ENCODE measurements at regions not wholly inside any gene's neighbourhood (a gene's known extent, or its start where the extent isn't known, plus 50 kb on each side); places are given as distances from the start of the nearest gene placed in this dataset.

DNA sequence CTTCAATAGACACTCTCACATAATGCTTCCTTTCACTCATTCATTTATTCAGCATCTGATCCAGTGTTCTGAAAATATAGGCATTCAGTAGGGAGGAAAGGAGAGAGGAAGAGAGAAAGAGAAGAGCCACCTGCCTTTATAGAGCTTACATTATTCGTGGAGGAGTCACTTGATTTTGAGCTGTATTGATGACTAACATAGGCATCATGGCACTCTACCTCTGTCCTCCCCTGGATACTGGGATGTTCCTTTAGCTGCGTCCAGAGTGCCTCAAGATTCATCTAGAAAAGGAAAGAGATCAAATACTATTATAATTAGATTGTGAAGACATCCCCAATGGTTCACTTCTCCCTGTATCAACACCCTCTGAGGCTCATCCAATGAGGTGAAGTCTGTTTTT, 345.1 kb downstream of the SPATA31D1 start:
- no peak overlapping the region for H3K4me3 ChIP-seq (ENCODE audit: insufficient read length, low read depth)
- H3K9me3 ChIP-seq (ENCODE audit: insufficient read depth, low read length), result 0 out of 2 replicates have a peak, but pooled peaks cover 6% of the 10 kb centered on the region
- no peak for TF ChIP-seq ZNF274 (IDR thresholded peaks at IDR 0.05; ENCODE audit: low read depth, low read length)
- TF ChIP-seq SUZ12 (IDR thresholded peaks at IDR 0.05; ENCODE audit: extremely low read depth, insufficient read depth, insufficient read length), result no peak
- TF ChIP-seq YY1 (IDR thresholded peaks at IDR 0.05; ENCODE audit: insufficient read depth, insufficient read length), result no peak
- no peak for DNase-seq (ENCODE audit: low read depth, low spot score)
- H3K9ac ChIP-seq (ENCODE audit: insufficient read length, low read depth), result no peak overlapping the region
- H3K27me3 ChIP-seq (ENCODE audit: insufficient read depth, insufficient read length), result no peaks in the 10 kb centered on the region
- no peaks in the 10 kb centered on the region for H3K4me1 ChIP-seq (ENCODE audit: insufficient read depth, insufficient read length)
- no peaks in the 10 kb centered on the region for H3K36me3 ChIP-seq (ENCODE audit: insufficient read depth, insufficient read length, low read length)

DNA sequence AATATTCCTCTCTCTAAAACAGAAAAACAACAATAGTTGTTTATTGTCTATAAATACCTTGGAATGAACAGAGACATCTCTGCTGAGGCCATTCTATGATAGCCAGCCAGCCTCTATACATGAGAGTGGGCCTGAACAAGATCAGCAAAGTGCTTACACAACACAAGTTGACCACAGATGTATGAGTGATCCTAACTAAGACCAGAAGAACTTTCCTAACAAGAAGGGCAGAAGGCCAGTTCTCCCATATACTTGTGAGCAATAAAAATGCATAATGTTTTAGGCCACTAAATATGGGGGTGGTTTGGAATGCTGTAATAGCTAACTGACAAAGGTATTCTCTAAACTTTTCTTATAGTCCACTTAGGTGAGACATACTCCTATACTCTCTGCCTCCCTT, 345.7 kb downstream of the SPATA31D1 start:
- H3K27me3 ChIP-seq (ENCODE audit: insufficient read depth, insufficient read length), result no peaks in the 10 kb centered on the region
- H3K36me3 ChIP-seq (ENCODE audit: insufficient read depth, insufficient read length, low read length), result no peaks in the 10 kb centered on the region
- no peak for DNase-seq (ENCODE audit: low read depth, low spot score)
- H3K9ac ChIP-seq (ENCODE audit: insufficient read length, low read depth), result no peak overlapping the region
- H3K4me1 ChIP-seq (ENCODE audit: insufficient read depth, insufficient read length), result no peaks in the 10 kb centered on the region
- TF ChIP-seq SUZ12 (IDR thresholded peaks at IDR 0.05; ENCODE audit: extremely low read depth, insufficient read depth, insufficient read length), result no peak
- no peak for TF ChIP-seq YY1 (IDR thresholded peaks at IDR 0.05; ENCODE audit: insufficient read depth, insufficient read length)
- TF ChIP-seq ZNF274 (IDR thresholded peaks at IDR 0.05; ENCODE audit: low read depth, low read length), result no peak
- H3K9me3 ChIP-seq (ENCODE audit: insufficient read depth, low read length), result 0 out of 2 replicates have a peak, but pooled peaks cover 6% of the 10 kb centered on the region
- H3K4me3 ChIP-seq (ENCODE audit: insufficient read length, low read depth), result no peak overlapping the region

DNA sequence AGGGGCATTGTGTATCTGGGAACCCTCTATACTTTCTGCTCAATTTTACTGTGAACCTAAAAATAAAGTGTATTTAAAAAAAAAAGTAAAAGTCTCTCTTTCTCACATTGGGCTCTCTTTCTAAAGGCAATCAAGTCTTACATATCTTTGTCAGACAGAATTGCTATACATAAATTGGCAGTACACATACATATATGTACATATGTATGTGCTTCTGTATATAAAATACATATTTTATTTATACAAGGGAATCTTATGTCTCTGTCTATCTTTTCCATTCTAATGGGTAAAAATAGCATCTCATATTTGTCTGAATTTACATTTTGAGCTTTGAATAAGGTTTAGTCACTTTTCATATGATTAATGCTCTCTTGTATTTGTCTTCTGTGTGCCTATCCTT, 348.8 kb downstream of the SPATA31D1 start:
- Histone ChIP-seq H3K9me3 (ENCODE audit: insufficient read depth, low read length) (0 out of 2 replicates have a peak, but pooled peaks cover 6% of the 10 kb centered on the region), H3K27me3 (ENCODE audit: insufficient read depth, insufficient read length) (no peaks in the 10 kb centered on the region), H3K9ac (ENCODE audit: insufficient read length, low read depth) (no peak overlapping the region), H3K4me1 (ENCODE audit: insufficient read depth, insufficient read length) (no peaks in the 10 kb centered on the region), H3K4me3 (ENCODE audit: insufficient read length, low read depth) (no peak overlapping the region), H3K36me3 (ENCODE audit: insufficient read depth, insufficient read length, low read length) (no peaks in the 10 kb centered on the region)
- DNase-seq (ENCODE audit: low read depth, low spot score), result no peak
- no peak for TF ChIP-seq SUZ12 (IDR thresholded peaks at IDR 0.05; ENCODE audit: extremely low read depth, insufficient read depth, insufficient read length)
- TF ChIP-seq YY1 (IDR thresholded peaks at IDR 0.05; ENCODE audit: insufficient read depth, insufficient read length), result no peak
- no peak for TF ChIP-seq ZNF274 (IDR thresholded peaks at IDR 0.05; ENCODE audit: low read depth, low read length)

DNA sequence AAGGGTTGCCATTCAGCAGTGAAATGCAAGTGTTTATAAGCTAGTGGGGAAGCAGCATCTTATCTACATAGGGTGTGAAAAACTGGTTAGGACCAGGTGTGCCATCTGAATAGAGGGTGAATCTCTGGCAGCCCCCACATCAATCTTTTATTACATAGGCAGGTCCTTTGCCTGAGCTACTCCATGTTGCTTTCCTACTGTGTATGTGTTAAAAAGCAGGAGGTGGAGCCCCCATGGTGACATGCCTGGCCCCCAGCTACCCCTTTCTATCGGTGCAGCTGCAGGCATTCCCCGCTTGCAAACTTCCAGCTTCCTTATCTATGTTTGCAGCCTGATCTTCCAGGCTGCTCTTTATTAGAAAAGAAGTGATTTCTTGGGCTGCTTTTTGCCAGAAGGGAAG, 353.5 kb downstream of the SPATA31D1 start:
- H3K27me3 ChIP-seq (ENCODE audit: insufficient read depth, insufficient read length), result no peaks in the 10 kb centered on the region
- no peak overlapping the region for H3K9ac ChIP-seq (ENCODE audit: insufficient read length, low read depth)
- no peak for TF ChIP-seq SUZ12 (IDR thresholded peaks at IDR 0.05; ENCODE audit: extremely low read depth, insufficient read depth, insufficient read length)
- TF ChIP-seq YY1 (IDR thresholded peaks at IDR 0.05; ENCODE audit: insufficient read depth, insufficient read length), result no peak
- TF ChIP-seq ZNF274 (IDR thresholded peaks at IDR 0.05; ENCODE audit: low read depth, low read length), result no peak
- H3K4me3 ChIP-seq (ENCODE audit: insufficient read length, low read depth), result no peak overlapping the region
- no peak for DNase-seq (ENCODE audit: low read depth, low spot score)
- H3K4me1 ChIP-seq (ENCODE audit: insufficient read depth, insufficient read length), result no peaks in the 10 kb centered on the region
- no peaks in the 10 kb centered on the region for H3K36me3 ChIP-seq (ENCODE audit: insufficient read depth, insufficient read length, low read length)
- H3K9me3 ChIP-seq (ENCODE audit: insufficient read depth, low read length), result peaks cover 12% of the 10 kb centered on the region; the same call in 1 of the 2 replicates

DNA sequence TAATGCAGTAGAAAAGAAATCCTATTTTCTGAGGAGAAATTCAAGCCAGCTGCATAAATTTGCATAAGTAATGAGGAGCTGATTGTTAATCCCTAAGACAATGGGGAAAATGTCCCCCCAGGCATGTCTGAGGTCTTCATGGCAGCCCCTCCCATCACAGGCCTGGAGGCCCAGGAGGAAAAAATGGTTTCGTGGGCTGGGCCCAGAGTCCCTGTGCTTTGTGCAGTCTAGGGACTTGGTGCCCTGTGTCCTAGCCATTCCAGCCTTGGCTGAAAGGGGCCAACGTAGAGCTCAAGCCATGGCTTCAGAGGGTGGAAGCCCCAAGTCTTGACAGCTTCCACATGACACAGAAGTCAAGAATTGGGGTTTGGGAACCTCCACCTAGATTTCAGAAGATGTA, 357.5 kb downstream of the SPATA31D1 start:
- no peak for DNase-seq (ENCODE audit: low read depth, low spot score)
- Histone ChIP-seq H3K9me3 (ENCODE audit: insufficient read depth, low read length) (peaks cover 20% of the 10 kb centered on the region), H3K27me3 (ENCODE audit: insufficient read depth, insufficient read length) (no peaks in the 10 kb centered on the region), H3K9ac (ENCODE audit: insufficient read length, low read depth) (no peak overlapping the region), H3K4me1 (ENCODE audit: insufficient read depth, insufficient read length) (no peaks in the 10 kb centered on the region), H3K36me3 (ENCODE audit: insufficient read depth, insufficient read length, low read length) (no peaks in the 10 kb centered on the region), H3K4me3 (ENCODE audit: insufficient read length, low read depth) (no peak overlapping the region)
- no peak for TF ChIP-seq YY1 (IDR thresholded peaks at IDR 0.05; ENCODE audit: insufficient read depth, insufficient read length)
- TF ChIP-seq ZNF274 (IDR thresholded peaks at IDR 0.05; ENCODE audit: low read depth, low read length), result no peak
- TF ChIP-seq SUZ12 (IDR thresholded peaks at IDR 0.05; ENCODE audit: extremely low read depth, insufficient read depth, insufficient read length), result no peak

DNA sequence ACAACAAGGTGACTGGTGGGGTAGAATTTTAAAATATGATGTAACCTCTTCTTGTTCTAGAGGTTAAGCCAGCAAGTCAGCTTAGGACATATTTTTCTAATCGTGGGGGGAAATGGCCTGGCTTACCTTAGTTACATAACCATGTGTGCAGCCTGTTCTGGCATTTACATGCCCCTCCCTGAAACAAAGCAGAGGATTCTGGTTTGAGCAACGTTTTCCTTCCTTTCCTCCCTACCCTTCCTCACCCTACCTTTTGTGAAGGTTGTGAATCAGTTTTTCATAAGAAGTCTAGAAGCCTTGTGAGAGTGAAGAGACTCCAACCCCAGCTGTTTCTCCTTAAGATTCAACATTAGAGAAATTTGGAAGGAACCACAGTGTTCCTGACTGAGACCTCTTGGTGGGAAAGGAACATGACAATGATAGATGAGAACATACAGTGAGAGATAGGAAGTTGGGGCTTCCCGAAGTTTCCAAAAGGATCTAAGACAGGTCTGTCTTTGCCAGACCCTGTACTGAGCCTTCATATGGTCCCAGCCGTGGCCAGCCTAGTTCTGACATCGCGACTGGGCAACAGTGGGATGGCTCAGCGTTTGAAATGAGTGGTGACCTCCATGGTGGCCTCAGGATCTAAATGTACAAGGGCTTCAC, 365.2 kb downstream of the SPATA31D1 start:
- H3K4me3 ChIP-seq (ENCODE audit: insufficient read length, low read depth), result no peak overlapping the region
- no peak for DNase-seq (ENCODE audit: low read depth, low spot score)
- H3K36me3 ChIP-seq (ENCODE audit: insufficient read depth, insufficient read length, low read length), result no peaks in the 10 kb centered on the region
- no peak for TF ChIP-seq YY1 (IDR thresholded peaks at IDR 0.05; ENCODE audit: insufficient read depth, insufficient read length)
- TF ChIP-seq ZNF274 (IDR thresholded peaks at IDR 0.05; ENCODE audit: low read depth, low read length), result no peak
- no peak for TF ChIP-seq SUZ12 (IDR thresholded peaks at IDR 0.05; ENCODE audit: extremely low read depth, insufficient read depth, insufficient read length)
- no peak overlapping the region for H3K9ac ChIP-seq (ENCODE audit: insufficient read length, low read depth)
- no peaks in the 10 kb centered on the region for H3K27me3 ChIP-seq (ENCODE audit: insufficient read depth, insufficient read length)
- H3K4me1 ChIP-seq (ENCODE audit: insufficient read depth, insufficient read length), result no peaks in the 10 kb centered on the region
- no peaks in the 10 kb centered on the region for H3K9me3 ChIP-seq (ENCODE audit: insufficient read depth, low read length)

DNA sequence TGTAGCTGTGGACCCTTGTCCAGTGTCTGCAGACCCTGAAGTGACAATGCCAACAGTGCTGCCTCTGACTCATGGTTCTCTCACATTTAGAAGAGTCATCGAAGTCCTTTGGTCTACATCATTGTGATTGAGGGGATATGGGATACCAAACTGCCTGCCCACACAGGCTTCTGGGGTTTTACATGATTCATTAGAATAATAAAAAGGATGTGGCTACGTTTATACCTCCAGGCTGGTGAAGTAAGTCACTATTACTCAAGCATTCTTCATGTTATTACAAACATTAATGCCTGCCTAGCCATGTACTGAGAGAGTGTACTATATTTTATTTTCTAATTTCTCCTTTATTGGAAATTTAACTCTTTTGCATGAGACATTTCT, 365.7 kb downstream of the SPATA31D1 start:
- no peaks in the 10 kb centered on the region for H3K4me1 ChIP-seq (ENCODE audit: insufficient read depth, insufficient read length)

More for the DNA sequence above, 365.7 kb downstream of the SPATA31D1 start:
- Histone ChIP-seq H3K27me3 (ENCODE audit: insufficient read depth, insufficient read length) (no peaks in the 10 kb centered on the region), H3K9me3 (ENCODE audit: insufficient read depth, low read length) (no peaks in the 10 kb centered on the region), H3K36me3 (ENCODE audit: insufficient read depth, insufficient read length, low read length) (no peaks in the 10 kb centered on the region), H3K9ac (ENCODE audit: insufficient read length, low read depth) (no peak overlapping the region), H3K4me3 (ENCODE audit: insufficient read length, low read depth) (no peak overlapping the region)
- TF ChIP-seq ZNF274 (IDR thresholded peaks at IDR 0.05; ENCODE audit: low read depth, low read length) (no peak), YY1 (IDR thresholded peaks at IDR 0.05; ENCODE audit: insufficient read depth, insufficient read length) (no peak), SUZ12 (IDR thresholded peaks at IDR 0.05; ENCODE audit: extremely low read depth, insufficient read depth, insufficient read length) (no peak)
- DNase-seq (ENCODE audit: low read depth, low spot score), result no peak
